Lung (tissue), 11 donors: ENCODE measurements at regions not wholly inside any gene's neighbourhood (a gene's known extent, or its start where the extent isn't known, plus 50 kb on each side); places are given as distances from the start of the nearest gene placed in this dataset.

Source experiments
- ATAC-seq: fragments of 200-7000 bp; cut with Tn5 transposase; one replicate; pipeline ENCODE4 v1.9.1; 2020; ENCODE audit warnings: moderate number of reproducible peaks; ENCODE audit not compliant: insufficient read depth, low FRiP score
- DNase-seq, 3 donors: peaks; one replicate each; pipeline ENCODE4 v3.0.0-alpha.2; 2013 to 2017
- H3K27ac ChIP-seq, 2 donors: one replicate each; pipeline ENCODE4 v1.5.1; 2013; ENCODE audit warnings: mild to moderate bottlenecking in 2 of 2, moderate library complexity in 2 of 2, control low read depth in 1 of 2, inconsistent platforms in 1 of 2, low read depth in 1 of 2, low read length in 1 of 2
- H3K27me3 ChIP-seq, 3 donors: one replicate each; pipeline ENCODE4 v1.5.1; 2013; ENCODE audit warnings: low read length in 2 of 3; ENCODE audit not compliant: control insufficient read depth in 3 of 3, insufficient read depth in 3 of 3
- H3K36me3 ChIP-seq, 4 donors: one replicate each; pipeline ENCODE4 v1.5.1; 2013; ENCODE audit warnings: low read length in 4 of 4, mild to moderate bottlenecking in 1 of 4, moderate library complexity in 1 of 4; ENCODE audit not compliant: control insufficient read depth in 4 of 4, insufficient read depth in 4 of 4
- H3K4me1 ChIP-seq, 5 donors: one replicate each; pipeline ENCODE4 v1.5.1; 2013; ENCODE audit warnings: low read length in 5 of 5, mild to moderate bottlenecking in 2 of 5, moderate library complexity in 1 of 5; ENCODE audit not compliant: control insufficient read depth in 5 of 5, insufficient read depth in 5 of 5
- H3K4me3 ChIP-seq: one replicate; pipeline ENCODE4 v1.5.1; 2013; ENCODE audit warnings: mild to moderate bottlenecking, control low read depth, moderate library complexity
- H3K9ac ChIP-seq, 2 donors: one replicate each; pipeline ENCODE4 v1.5.1; 2013; ENCODE audit warnings: low read length in 2 of 2, control low read depth in 1 of 2; ENCODE audit not compliant: insufficient read depth in 1 of 2
- H3K9me3 ChIP-seq, 4 donors: one replicate each; pipeline ENCODE4 v1.5.1; 2013; ENCODE audit warnings: low read length in 3 of 4, mild to moderate bottlenecking in 1 of 4, moderate library complexity in 1 of 4; ENCODE audit not compliant: control insufficient read depth in 4 of 4, insufficient read depth in 3 of 4
- WGBS, 2 donors: extraction: QIAGEN DNeasy Blood & Tissue Kit; methylation state at CpG; one replicate each; pipeline ENCODE4 v1.1.7; 2013; 5-methylcytosine and 5-hydroxymethylcytosine counted together
- TF ChIP-seq, protein P1 (sequence below): IDR thresholded peaks from 2 replicates; pipeline ENCODE4 v1.5.1; 2012; ENCODE audit warnings: mild to moderate bottlenecking; ENCODE audit errors: control extremely low read depth, extremely low read depth
- donor health status: control.
- donor health status: control.
- donor health status: Bipolar disorder and iron deficiency.
- donor health status: healthy.
- donor health status: DM: yes; HTN: yes; CAD: no.

DNA sequence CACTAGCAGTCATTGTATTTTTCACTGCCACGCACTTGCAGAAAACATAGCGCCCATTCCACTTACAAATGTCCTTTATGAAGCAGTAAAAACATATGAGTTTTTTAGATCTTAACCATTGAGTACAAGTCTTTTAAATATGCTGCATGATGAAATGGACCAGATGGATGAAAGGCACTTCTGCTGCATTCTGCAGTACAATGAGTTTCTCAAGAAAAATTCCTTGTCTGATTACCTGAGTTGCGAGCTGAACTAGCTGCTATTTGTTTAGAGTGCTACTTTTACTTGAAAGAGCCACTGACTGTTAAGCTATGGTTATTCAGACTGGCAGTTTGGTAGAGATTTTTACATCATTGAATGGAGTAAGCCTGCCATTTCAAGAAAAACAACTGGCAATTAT, 825.5 kb upstream of the ACVR2A start:
- WGBS, 2 donors: 81 to 88% methylated on average over 3 of the region's 3 CpGs
- ATAC-seq: no peak
- Histone ChIP-seq H3K9ac (no peak overlapping the region), H3K4me3 (no peak overlapping the region), H3K27me3 (no peaks in the 10 kb centered on the region), H3K4me1 (no peaks in the 10 kb centered on the region), H3K9me3 (peaks cover 0 to 3% (median 0%) of the 10 kb centered on the region in 4 donors), H3K27ac (no peak overlapping the region), H3K36me3 (no peaks in the 10 kb centered on the region)
- TF ChIP-seq, protein P1, sequence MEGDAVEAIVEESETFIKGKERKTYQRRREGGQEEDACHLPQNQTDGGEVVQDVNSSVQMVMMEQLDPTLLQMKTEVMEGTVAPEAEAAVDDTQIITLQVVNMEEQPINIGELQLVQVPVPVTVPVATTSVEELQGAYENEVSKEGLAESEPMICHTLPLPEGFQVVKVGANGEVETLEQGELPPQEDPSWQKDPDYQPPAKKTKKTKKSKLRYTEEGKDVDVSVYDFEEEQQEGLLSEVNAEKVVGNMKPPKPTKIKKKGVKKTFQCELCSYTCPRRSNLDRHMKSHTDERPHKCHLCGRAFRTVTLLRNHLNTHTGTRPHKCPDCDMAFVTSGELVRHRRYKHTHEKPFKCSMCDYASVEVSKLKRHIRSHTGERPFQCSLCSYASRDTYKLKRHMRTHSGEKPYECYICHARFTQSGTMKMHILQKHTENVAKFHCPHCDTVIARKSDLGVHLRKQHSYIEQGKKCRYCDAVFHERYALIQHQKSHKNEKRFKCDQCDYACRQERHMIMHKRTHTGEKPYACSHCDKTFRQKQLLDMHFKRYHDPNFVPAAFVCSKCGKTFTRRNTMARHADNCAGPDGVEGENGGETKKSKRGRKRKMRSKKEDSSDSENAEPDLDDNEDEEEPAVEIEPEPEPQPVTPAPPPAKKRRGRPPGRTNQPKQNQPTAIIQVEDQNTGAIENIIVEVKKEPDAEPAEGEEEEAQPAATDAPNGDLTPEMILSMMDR: no peak
- DNase-seq: peak in 2 of 3 donors; percentile 67 to 79

DNA sequence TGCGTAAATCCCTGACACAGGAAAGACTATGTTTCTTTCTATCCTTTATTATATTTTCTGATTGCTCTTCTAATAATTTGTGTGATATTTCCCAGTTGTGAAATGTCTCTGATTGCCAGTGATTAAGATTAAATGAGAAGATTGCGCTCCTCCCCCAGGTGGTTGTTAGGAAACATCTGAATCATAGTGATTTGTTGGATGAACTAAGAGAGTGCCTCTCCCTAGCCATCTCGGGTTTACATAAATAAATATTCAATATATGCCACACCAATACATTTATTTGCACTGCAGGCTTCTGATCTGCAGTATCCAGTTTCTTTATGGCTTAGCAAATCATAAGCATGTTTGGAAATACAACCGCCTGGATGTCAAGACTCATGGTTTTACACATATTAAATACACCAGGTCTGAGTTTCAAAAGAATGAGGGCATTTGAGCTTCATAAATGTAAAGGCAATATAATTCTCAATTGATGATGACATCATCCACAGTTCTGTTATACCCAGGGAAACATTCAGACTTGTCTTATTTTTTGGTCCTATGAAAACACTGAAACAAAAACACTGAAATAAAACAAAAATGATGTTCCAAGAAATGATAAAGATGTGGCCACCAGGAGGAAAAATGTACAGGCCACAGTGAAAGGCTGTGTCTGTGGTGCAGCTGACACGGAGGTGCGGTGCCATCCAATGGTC, 826.7 kb upstream of the ACVR2A start:
- peak overlapping the region in 1 of 2 donors; percentile 24 for H3K27ac ChIP-seq
- ATAC-seq (no peak), DNase-seq (no peak)
- H3K36me3 ChIP-seq: no peaks in the 10 kb centered on the region
- no peak overlapping the region for H3K4me3 ChIP-seq
- H3K27me3 ChIP-seq: no peaks in the 10 kb centered on the region
- TF ChIP-seq, protein P1: no peak
- no peak overlapping the region for H3K9ac ChIP-seq
- no peaks in the 10 kb centered on the region for H3K4me1 ChIP-seq
- H3K9me3 ChIP-seq: no peaks in the 10 kb centered on the region
- 84 to 91% methylated on average over 6 of the region's 6 CpGs for WGBS, 2 donors

DNA sequence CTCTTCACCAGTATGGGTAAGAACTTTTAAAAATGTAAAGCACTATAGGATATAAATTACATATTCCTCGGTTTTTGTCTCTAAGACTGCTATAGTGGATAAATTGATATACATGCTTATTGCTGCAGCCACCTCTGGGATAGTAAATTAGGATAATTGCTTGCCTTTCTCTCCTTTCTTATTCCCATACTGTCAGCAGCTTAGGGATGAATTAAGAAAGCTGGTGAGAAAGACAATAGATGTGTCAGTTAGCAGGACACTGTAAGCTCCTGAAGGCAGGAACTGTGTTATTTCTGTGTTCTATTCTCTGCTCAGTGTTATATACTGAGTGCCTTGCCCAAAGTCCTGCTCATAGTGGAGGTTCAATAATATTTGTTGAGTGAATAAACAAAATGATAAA, 828.6 kb upstream of the ACVR2A start:
- no peaks in the 10 kb centered on the region for H3K4me1 ChIP-seq
- no peak overlapping the region for H3K9ac ChIP-seq
- TF ChIP-seq, protein P1: no peak
- ATAC-seq (no peak), DNase-seq (no peak)
- WGBS, 2 donors: 61 to 71% methylated on average over 1 of the region's 1 CpG
- H3K27me3 ChIP-seq: no peaks in the 10 kb centered on the region
- no peak overlapping the region for H3K27ac ChIP-seq
- H3K36me3 ChIP-seq: no peaks in the 10 kb centered on the region
- H3K9me3 ChIP-seq: no peaks in the 10 kb centered on the region
- no peak overlapping the region for H3K4me3 ChIP-seq

DNA sequence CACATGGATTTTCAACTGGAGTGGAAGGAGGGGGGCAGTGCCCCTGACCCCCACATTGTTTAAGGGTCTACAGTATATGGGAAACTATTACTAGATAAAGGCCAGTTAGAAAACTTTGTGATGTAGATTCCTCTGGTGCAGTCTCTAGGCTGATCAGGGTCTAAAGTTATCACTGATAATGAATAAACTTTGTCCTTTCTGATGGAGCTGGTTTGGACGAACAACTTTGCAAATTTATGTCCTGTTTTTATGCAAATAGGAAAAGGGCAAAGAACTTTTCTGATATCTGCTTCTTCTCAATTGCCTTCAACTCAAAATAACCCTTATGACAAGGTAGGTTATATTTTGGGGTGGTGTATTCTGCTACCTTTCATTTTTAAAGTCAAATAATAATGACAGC, 829.2 kb upstream of the ACVR2A start:
- Histone ChIP-seq H3K4me3 (no peak overlapping the region), H3K36me3 (no peaks in the 10 kb centered on the region), H3K9ac (no peak overlapping the region), H3K27ac (no peak overlapping the region), H3K9me3 (no peaks in the 10 kb centered on the region), H3K27me3 (no peaks in the 10 kb centered on the region), H3K4me1 (no peaks in the 10 kb centered on the region)
- TF ChIP-seq, protein P1: no peak
- ATAC-seq: no peak
- WGBS, 2 donors: 67 to 81% methylated on average over 1 of the region's 1 CpG
- DNase-seq: no peak
